Keratinocyte (primary cell): ENCODE measurements at regions not wholly inside any gene's neighbourhood (a gene's known extent, or its start where the extent isn't known, plus 50 kb on each side); places are given as distances from the start of the nearest gene placed in this dataset.

Experiments used
- DNase-seq: peaks from one replicate; pipeline ENCODE4 v3.0.0-alpha.2; 2011; ENCODE audit warnings: low read depth, missing footprints, low spot score
- FAIRE-seq: peaks from 2 replicates; lab custom pipeline; 2011; peaks lifted over from hg19 to GRCh38; lab: Jason Lieb, UNC
- H2AFZ ChIP-seq: 2 replicates; pipeline ENCODE4 v1.6.0; 2012; ENCODE audit warnings: low read length, control low read depth, inconsistent platforms; ENCODE audit not compliant: control insufficient read depth
- H3K27ac ChIP-seq: 2 replicates; pipeline ENCODE4 v1.5.1; 2011; ENCODE audit warnings: low read length; ENCODE audit not compliant: control insufficient read depth, insufficient read depth
- H3K27me3 ChIP-seq: 3 replicates; pipeline ENCODE4 v1.6.0; 2011; ENCODE audit warnings: low read length; ENCODE audit not compliant: control insufficient read depth, insufficient read depth; ENCODE audit errors: extremely low read depth
- H3K36me3 ChIP-seq, 2 experiments: 2 replicates in 1 of 2; 3 replicates in 1 of 2; pipeline ENCODE4 v1.5.1; 2011; ENCODE audit warnings: low read length in 2 of 2, mild to moderate bottlenecking in 1 of 2; ENCODE audit not compliant: control insufficient read depth in 2 of 2, insufficient read depth in 2 of 2; ENCODE audit errors: extremely low read depth in 1 of 2
- H3K4me1 ChIP-seq: 3 replicates; pipeline ENCODE4 v1.5.1; 2011; ENCODE audit warnings: low read length; ENCODE audit not compliant: control insufficient read depth, insufficient read depth; ENCODE audit errors: extremely low read depth
- H3K4me2 ChIP-seq: 3 replicates; pipeline ENCODE4 v1.6.0; 2011; ENCODE audit warnings: low read depth, low read length; ENCODE audit not compliant: control insufficient read depth, insufficient read depth; ENCODE audit errors: extremely low read depth
- H3K4me3 ChIP-seq, 3 experiments: fragments of 200-600 bp in 1 of 3; sonication (generic) in 1 of 3; 2 replicates in 2 of 3; 3 replicates in 1 of 3; pipeline ENCODE4 v1.5.1; 2011 to 2016; ENCODE audit warnings: low read length in 3 of 3, mild to moderate bottlenecking in 3 of 3, control low read depth in 2 of 3, inconsistent platforms in 1 of 3, low read depth in 1 of 3, mixed read lengths in 1 of 3, mixed run types in 1 of 3, moderate library complexity in 1 of 3; ENCODE audit not compliant: control insufficient read depth in 2 of 3, insufficient read depth in 2 of 3; ENCODE audit errors: extremely low read depth in 1 of 3
- H3K79me2 ChIP-seq: 2 replicates; pipeline ENCODE4 v1.6.0; 2012; ENCODE audit warnings: low read length; ENCODE audit not compliant: control insufficient read depth, insufficient read depth
- H3K9ac ChIP-seq: 3 replicates; pipeline ENCODE4 v1.6.0; 2011; ENCODE audit warnings: low read length; ENCODE audit not compliant: control insufficient read depth, insufficient read depth; ENCODE audit errors: extremely low read depth
- H3K9me1 ChIP-seq: 3 replicates; pipeline ENCODE4 v1.6.0; 2011; ENCODE audit warnings: low read length; ENCODE audit not compliant: control insufficient read depth, insufficient read depth; ENCODE audit errors: extremely low read depth
- H3K9me3 ChIP-seq: 2 replicates; pipeline ENCODE4 v1.5.1; 2012; ENCODE audit warnings: low read depth, low read length; ENCODE audit not compliant: control insufficient read depth
- H4K20me1 ChIP-seq: 3 replicates; pipeline ENCODE4 v1.6.0; 2011; ENCODE audit warnings: low read length; ENCODE audit not compliant: control insufficient read depth, insufficient read depth; ENCODE audit errors: extremely low read depth
- CTCF ChIP-seq, 3 experiments: IDR thresholded peaks in 1 of 3; conservative IDR thresholded peaks in 1 of 3; optimal IDR thresholded peaks in 1 of 3; 2 replicates in 2 of 3; 3 replicates in 1 of 3; pipeline versions ENCODE3 to v1.5.1; 2011; ENCODE audit warnings: low read length in 3 of 3, mild to moderate bottlenecking in 3 of 3, moderate library complexity in 2 of 3, control low read depth in 1 of 3, inconsistent platforms in 1 of 3; ENCODE audit not compliant: insufficient read depth in 2 of 3; ENCODE audit errors: extremely low read depth in 1 of 3
- EZH2 ChIP-seq: IDR thresholded peaks from one replicate; pipeline ENCODE4 v1.6.1; 2012; ENCODE audit warnings: inconsistent platforms, mild to moderate bottlenecking, low read length, moderate library complexity
- dilution Hi-C: fragments of 300-500 bp; cut with MboI; formaldehyde crosslinking; loops from one replicate; pipeline ENCODE4 v1.7.0; 2020; ENCODE audit warnings: low sequenced_read_pairs; ENCODE audit not compliant: extremely low pct_ligation_motif_present

GRCh38 chr3:22989716-22990115 lies 213.4 kb upstream of the UBE2E2 start:
- DNase-seq = no peak
- H3K9me1 ChIP-seq = no peaks in the 10 kb centered on the region
- no peaks in the 10 kb centered on the region for H4K20me1 ChIP-seq
- H3K4me1 ChIP-seq = no peaks in the 10 kb centered on the region
- no peak overlapping the region for H3K4me3 ChIP-seq
- no peak overlapping the region for H3K4me2 ChIP-seq
- dilution Hi-C loops = no loop called here
- H3K9ac ChIP-seq = no peak overlapping the region
- peaks cover 9% of the 10 kb centered on the region for H3K27me3 ChIP-seq
- H3K79me2 ChIP-seq = no peaks in the 10 kb centered on the region
- no peak overlapping the region for H3K27ac ChIP-seq
- FAIRE-seq = no peak
- no peaks in the 10 kb centered on the region for H3K9me3 ChIP-seq
- H2AFZ ChIP-seq = no peak overlapping the region
- TF ChIP-seq EZH2 = no peak
- no peak for TF ChIP-seq CTCF (optimal IDR thresholded peaks at IDR 0.05 in 1 of 3, IDR thresholded peaks at IDR 0.05 in 1 of 3, conservative IDR thresholded peaks at IDR 0.05 in 1 of 3; ENCODE audit: extremely low read depth in 1 of 3, insufficient read depth in 2 of 3, low read length in 3 of 3)
- no peaks in the 10 kb centered on the region for H3K36me3 ChIP-seq

DNA sequence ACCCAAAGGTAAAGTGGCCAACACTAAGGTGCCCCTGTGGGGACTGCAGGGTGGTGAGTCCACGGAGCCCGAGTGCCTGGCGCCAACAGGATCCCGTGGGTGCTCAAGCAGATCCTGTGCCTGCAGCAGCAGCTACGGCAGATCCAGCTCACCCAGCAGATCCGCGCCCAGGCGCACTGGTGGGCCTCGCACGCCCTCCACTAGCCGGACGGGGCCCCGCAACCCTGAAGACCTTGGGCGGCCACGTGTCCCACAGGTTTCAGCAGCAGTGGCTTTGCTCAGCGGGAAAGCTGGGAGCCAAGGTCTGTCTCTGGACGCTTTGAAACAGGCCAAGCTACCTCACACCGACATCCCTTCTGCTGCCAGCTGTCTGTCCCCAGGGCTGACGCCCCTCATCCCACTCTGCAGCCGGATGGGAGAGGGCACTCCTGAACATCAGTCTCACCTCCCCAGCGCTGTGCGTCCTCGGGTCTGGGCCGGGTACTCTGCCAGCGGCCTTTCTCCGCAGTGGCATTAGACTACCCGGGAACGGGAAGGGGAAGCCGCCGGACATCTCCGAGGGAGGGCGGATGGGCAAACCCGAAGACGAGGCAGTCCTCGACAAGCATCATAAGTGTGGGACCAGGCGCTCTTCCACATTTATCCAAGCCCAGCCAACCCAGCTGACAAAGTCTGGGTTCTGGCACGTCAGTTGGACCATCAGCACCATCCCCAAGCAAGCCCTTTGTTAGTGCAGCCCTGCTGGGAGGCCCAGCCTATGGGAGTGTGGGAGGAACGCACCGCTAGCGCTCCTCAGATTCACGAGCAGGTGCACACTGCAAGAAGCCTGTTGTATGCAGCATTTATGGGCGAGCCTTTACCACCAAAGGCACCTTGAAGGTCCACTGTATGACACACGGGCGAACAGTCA lies 212.6 kb upstream of the UBE2E2 start:
- no peak overlapping the region for H3K27ac ChIP-seq
- H4K20me1 ChIP-seq = no peaks in the 10 kb centered on the region
- no peak overlapping the region for H2AFZ ChIP-seq
- no peak overlapping the region for H3K9ac ChIP-seq
- TF ChIP-seq EZH2 = no peak
- no peak for TF ChIP-seq CTCF (optimal IDR thresholded peaks at IDR 0.05 in 1 of 3, IDR thresholded peaks at IDR 0.05 in 1 of 3, conservative IDR thresholded peaks at IDR 0.05 in 1 of 3; ENCODE audit: extremely low read depth in 1 of 3, insufficient read depth in 2 of 3, low read length in 3 of 3)
- H3K27me3 ChIP-seq = peaks cover 9% of the 10 kb centered on the region
- H3K4me1 ChIP-seq = no peaks in the 10 kb centered on the region
- H3K9me3 ChIP-seq = no peaks in the 10 kb centered on the region
- H3K4me3 ChIP-seq = no peak overlapping the region
- no peaks in the 10 kb centered on the region for H3K9me1 ChIP-seq
- H3K36me3 ChIP-seq = no peaks in the 10 kb centered on the region
- no peak overlapping the region for H3K4me2 ChIP-seq
- H3K79me2 ChIP-seq = no peaks in the 10 kb centered on the region
- no peak for FAIRE-seq
- dilution Hi-C loops = no loop called here
- no peak for DNase-seq
